ENCODE measurements at regions not wholly inside any gene's neighbourhood (a gene's known extent, or its start where the extent isn't known, plus 50 kb on each side); places are given as distances from the start of the nearest gene placed in this dataset.

DNA sequence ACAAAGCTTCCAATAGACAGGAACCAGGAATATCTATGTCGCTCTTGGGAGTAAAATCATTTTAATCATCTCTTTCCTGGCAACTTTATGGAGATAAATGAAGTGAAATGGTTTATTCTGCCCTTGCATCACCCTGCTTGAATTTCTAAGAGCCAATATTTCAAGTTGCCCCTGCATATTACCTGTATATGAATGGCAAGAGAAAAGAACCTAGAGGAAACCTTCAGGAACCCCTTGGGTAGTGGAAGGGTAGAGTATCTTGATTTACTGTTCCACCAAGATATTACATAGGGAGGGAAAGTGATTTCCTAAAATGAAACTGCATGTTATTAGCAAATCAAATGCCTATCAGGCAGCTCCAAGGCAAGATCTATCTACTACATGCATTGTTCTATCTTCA is 308.4 kb upstream of the NAV3 start:
- Histone ChIP-seq H3K4me2 (no peak overlapping the region), H3K27ac (no peak overlapping the region), H3K9me2 (replicated peaks; ENCODE audit: insufficient read depth) (no peaks in the 10 kb centered on the region), H3K79me2 (no peaks in the 10 kb centered on the region), H2AFZ (no peak overlapping the region), H4K20me1 (ENCODE audit: insufficient read depth, poor library complexity, severe bottlenecking) (no peaks in the 10 kb centered on the region), H3K36me3 (replicated peaks; ENCODE audit: insufficient read depth, low read depth) (no peaks in the 10 kb centered on the region), H3K9me3 (ENCODE audit: low read depth) (no peaks in the 10 kb centered on the region), H3K4me3 (no peak overlapping the region), H3K27me3 (no peaks in the 10 kb centered on the region), H3K4me1 (ENCODE audit: insufficient read depth) (no peaks in the 10 kb centered on the region)
- WGBS (ENCODE audit: low lambda C conversion rate, missing lambda C conversion rate), result 67% methylated on average over 1 of the region's 1 CpG
- TF ChIP-seq, protein P1, sequence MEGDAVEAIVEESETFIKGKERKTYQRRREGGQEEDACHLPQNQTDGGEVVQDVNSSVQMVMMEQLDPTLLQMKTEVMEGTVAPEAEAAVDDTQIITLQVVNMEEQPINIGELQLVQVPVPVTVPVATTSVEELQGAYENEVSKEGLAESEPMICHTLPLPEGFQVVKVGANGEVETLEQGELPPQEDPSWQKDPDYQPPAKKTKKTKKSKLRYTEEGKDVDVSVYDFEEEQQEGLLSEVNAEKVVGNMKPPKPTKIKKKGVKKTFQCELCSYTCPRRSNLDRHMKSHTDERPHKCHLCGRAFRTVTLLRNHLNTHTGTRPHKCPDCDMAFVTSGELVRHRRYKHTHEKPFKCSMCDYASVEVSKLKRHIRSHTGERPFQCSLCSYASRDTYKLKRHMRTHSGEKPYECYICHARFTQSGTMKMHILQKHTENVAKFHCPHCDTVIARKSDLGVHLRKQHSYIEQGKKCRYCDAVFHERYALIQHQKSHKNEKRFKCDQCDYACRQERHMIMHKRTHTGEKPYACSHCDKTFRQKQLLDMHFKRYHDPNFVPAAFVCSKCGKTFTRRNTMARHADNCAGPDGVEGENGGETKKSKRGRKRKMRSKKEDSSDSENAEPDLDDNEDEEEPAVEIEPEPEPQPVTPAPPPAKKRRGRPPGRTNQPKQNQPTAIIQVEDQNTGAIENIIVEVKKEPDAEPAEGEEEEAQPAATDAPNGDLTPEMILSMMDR (IDR thresholded peaks at IDR 0.05; ENCODE audit: poor library complexity), result no peak
- no peak for TF ChIP-seq EZH2 (IDR thresholded peaks at IDR 0.05; ENCODE audit: borderline replicate concordance)
- no peak for TF ChIP-seq EZH2phosphoT487 (IDR thresholded peaks at IDR 0.05; ENCODE audit: low read depth, severe bottlenecking, unreplicated experiment)
- DNase-seq (ENCODE audit: low spot score), result no peak

DNA sequence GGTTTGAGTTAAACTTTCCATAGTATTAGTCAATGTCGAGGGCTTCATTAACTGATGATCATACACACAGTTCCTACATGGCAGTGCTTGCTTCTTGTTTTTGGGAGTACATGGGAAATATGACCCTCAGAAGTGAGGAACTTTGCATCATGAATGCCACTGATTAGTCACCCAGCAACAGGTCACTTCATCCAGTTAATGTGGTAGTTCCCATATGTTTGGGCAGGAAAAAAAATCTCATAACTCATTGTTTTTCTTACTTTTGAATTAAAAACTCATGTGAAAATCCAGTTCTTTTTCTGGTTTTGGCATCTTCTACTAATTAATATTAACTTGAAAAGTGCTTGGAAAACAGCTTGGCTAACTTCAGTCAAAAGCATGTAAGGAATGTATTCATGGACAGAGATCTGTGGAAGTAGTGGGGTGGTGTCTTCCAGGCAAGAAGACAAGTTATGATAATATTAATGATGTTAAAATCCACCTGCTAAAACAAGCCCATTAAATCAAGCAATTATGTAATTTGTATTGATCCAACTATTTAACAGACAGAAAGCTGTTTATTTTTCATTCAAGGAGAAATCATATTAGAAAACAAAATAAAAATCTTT is 309.1 kb upstream of the NAV3 start:
- Histone ChIP-seq H4K20me1 (ENCODE audit: insufficient read depth, poor library complexity, severe bottlenecking) (no peaks in the 10 kb centered on the region), H3K4me2 (no peak overlapping the region), H3K27ac (no peak overlapping the region), H3K4me1 (ENCODE audit: insufficient read depth) (no peaks in the 10 kb centered on the region), H3K79me2 (no peaks in the 10 kb centered on the region), H3K9me2 (replicated peaks; ENCODE audit: insufficient read depth) (no peaks in the 10 kb centered on the region), H3K27me3 (no peaks in the 10 kb centered on the region), H3K9me3 (ENCODE audit: low read depth) (no peaks in the 10 kb centered on the region), H2AFZ (no peak overlapping the region), H3K4me3 (no peak overlapping the region), H3K36me3 (replicated peaks; ENCODE audit: insufficient read depth, low read depth) (no peaks in the 10 kb centered on the region)
- TF ChIP-seq EZH2 (IDR thresholded peaks at IDR 0.05; ENCODE audit: borderline replicate concordance) (no peak), EZH2phosphoT487 (IDR thresholded peaks at IDR 0.05; ENCODE audit: low read depth, severe bottlenecking, unreplicated experiment) (no peak)
- TF ChIP-seq, protein P1 (IDR thresholded peaks at IDR 0.05; ENCODE audit: poor library complexity), result no peak
- WGBS (ENCODE audit: low lambda C conversion rate, missing lambda C conversion rate), result 86% methylated on average over 1 of the region's 1 CpG
- no peak for DNase-seq (ENCODE audit: low spot score)

- no peaks in the 10 kb centered on the region for H3K9me2 ChIP-seq (replicated peaks; ENCODE audit: insufficient read depth)
- H3K36me3 ChIP-seq (replicated peaks; ENCODE audit: insufficient read depth, low read depth), result no peaks in the 10 kb centered on the region
- no peaks in the 10 kb centered on the region for H3K9me3 ChIP-seq (ENCODE audit: low read depth)
- DNase-seq (ENCODE audit: low spot score), result no peak
- WGBS (ENCODE audit: low lambda C conversion rate, missing lambda C conversion rate), result 73% methylated on average over 3 of the region's 3 CpGs
- H2AFZ ChIP-seq, result no peak overlapping the region
- H3K4me2 ChIP-seq, result no peak overlapping the region
- no peak for TF ChIP-seq EZH2 (IDR thresholded peaks at IDR 0.05; ENCODE audit: borderline replicate concordance)
- no peak overlapping the region for H3K4me3 ChIP-seq
- no peak overlapping the region for H3K27ac ChIP-seq
- no peaks in the 10 kb centered on the region for H3K4me1 ChIP-seq (ENCODE audit: insufficient read depth)
- no peaks in the 10 kb centered on the region for H4K20me1 ChIP-seq (ENCODE audit: insufficient read depth, poor library complexity, severe bottlenecking)
- H3K79me2 ChIP-seq, result no peaks in the 10 kb centered on the region
- no peaks in the 10 kb centered on the region for H3K27me3 ChIP-seq
Measured at GRCh38 chr12:77514511-77514910, 316.2 kb upstream of the NAV3 start.

- Histone ChIP-seq H3K27me3 (no peaks in the 10 kb centered on the region), H4K20me1 (ENCODE audit: insufficient read depth, poor library complexity, severe bottlenecking) (no peaks in the 10 kb centered on the region), H3K9me2 (replicated peaks; ENCODE audit: insufficient read depth) (no peaks in the 10 kb centered on the region), H3K9me3 (ENCODE audit: low read depth) (no peaks in the 10 kb centered on the region), H3K79me2 (no peaks in the 10 kb centered on the region), H3K27ac (no peak overlapping the region), H3K4me3 (no peak overlapping the region), H2AFZ (no peak overlapping the region), H3K36me3 (replicated peaks; ENCODE audit: insufficient read depth, low read depth) (no peaks in the 10 kb centered on the region), H3K4me1 (ENCODE audit: insufficient read depth) (no peaks in the 10 kb centered on the region), H3K4me2 (no peak overlapping the region)
- no peak for DNase-seq (ENCODE audit: low spot score)
- WGBS (ENCODE audit: low lambda C conversion rate, missing lambda C conversion rate), result 97% methylated on average over 1 of the region's 1 CpG
- no peak for TF ChIP-seq EZH2 (IDR thresholded peaks at IDR 0.05; ENCODE audit: borderline replicate concordance)
- no peak for TF ChIP-seq EZH2phosphoT487 (IDR thresholded peaks at IDR 0.05; ENCODE audit: low read depth, severe bottlenecking, unreplicated experiment)
- TF ChIP-seq, protein P1 (IDR thresholded peaks at IDR 0.05; ENCODE audit: poor library complexity), result no peak
Measured at GRCh38 chr12:77510985-77511384, 319.7 kb upstream of the NAV3 start.
